GM21786 (cell line): ENCODE measurements at regions not wholly inside any gene's neighbourhood (a gene's known extent, or its start where the extent isn't known, plus 50 kb on each side); places are given as distances from the start of the nearest gene placed in this dataset.

Experiments used
- ATAC-seq: cut with Tn5 transposase; IDR thresholded peaks from one replicate; pipeline ENCODE4 v1.9.1; 2021; ENCODE audit not compliant: unreplicated experiment

DNA sequence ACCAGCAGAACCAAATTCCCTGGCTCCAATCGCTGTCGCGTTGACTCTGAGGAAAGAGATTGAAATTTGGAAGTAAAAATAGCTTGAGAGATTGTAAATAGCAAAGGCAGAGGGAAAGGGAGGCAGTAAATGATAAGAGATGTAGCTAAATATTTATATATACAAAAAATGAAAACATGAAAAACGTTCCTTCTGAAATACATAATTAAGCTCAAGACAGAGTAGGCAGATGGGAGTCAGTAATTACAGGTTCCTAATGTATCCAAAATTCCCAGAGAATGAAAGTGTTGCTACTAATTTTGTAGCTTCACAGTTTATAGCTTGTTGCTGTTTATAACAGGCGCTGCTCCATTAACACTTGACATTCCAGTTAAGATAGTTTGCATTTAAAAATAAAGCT, 648.7 kb downstream of the KCNA4 start:
- no peak for ATAC-seq

DNA sequence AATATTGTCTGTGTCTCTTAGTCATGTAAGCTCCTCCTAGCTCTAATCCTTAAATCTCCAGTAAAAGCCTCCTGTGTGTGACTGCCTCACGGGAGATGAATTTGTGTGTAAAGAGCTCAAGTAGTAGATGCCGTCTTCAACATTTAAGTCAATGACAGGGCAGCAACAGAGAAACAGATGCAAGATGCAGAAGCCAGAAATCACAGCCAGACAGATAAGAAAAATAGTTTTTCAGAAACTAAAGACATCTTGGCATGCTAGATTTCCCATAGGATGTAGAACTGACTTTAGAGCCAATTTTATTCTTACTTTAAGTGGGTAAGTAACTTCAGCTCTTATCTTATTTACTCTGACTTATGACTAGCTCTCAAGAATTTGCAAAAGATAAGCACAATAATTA, 652.8 kb downstream of the KCNA4 start:
- ATAC-seq = no peak

DNA sequence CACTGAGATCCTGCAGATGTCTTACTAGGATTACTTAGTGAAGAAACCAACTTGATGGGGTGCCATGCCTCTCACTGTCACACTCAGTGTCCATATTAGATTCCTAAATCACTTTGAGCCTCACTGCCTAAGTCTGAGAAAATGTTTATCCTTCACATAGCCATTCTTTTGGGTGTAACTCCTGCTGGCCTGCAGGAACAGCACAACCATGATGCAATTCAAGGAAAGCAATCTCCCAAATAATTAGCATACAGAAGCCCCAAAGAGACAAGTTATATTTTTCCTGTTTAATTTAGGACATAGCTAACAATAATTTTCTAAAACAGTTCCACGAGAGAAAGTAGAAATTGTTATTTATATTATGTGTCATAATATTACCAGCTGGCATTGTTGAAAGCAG, 655.5 kb downstream of the KCNA4 start:
- no peak for ATAC-seq

DNA sequence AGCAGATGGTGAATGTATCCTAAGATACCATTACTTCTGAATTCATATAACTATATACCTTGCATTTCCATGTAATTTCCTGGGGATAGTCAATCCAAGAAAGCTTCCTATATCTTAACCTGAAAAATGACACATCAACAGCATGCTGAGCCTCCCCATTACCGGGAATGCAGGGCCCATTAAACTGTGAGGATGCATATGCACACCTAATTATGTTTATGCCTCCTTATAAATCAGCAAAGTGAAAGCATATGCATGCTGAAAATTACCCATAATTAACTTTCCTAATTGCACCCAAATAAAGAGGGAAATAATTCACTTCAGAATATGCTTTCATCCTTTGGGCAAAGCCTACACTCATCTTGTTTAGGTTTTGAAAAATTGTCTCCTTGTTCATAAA, 663.0 kb downstream of the KCNA4 start:
- ATAC-seq = no peak

DNA sequence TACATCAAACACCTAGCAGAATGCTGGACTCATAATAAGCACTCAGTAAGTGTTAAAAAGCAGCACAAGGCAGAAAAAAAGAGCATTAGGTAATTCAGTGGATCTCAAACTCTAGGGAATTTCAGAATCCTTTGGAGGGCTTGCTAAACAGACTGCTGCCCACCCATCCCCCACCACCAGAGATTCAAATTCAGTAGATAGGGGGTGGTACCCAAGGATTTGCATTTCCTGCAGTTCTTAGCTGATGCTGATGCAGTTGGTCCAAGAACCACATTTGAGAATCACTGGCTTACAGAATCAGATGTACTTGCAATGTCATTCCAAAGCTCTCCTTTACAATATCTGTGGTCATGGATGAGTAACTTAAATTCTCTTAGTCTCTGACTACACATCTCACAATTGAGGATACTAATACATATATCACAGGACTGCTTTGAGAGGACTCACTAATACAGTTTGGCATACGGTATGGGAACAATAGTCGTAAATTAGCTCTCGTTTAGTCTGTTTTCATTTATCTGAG, 664.5 kb downstream of the KCNA4 start:
- no peak for ATAC-seq

DNA sequence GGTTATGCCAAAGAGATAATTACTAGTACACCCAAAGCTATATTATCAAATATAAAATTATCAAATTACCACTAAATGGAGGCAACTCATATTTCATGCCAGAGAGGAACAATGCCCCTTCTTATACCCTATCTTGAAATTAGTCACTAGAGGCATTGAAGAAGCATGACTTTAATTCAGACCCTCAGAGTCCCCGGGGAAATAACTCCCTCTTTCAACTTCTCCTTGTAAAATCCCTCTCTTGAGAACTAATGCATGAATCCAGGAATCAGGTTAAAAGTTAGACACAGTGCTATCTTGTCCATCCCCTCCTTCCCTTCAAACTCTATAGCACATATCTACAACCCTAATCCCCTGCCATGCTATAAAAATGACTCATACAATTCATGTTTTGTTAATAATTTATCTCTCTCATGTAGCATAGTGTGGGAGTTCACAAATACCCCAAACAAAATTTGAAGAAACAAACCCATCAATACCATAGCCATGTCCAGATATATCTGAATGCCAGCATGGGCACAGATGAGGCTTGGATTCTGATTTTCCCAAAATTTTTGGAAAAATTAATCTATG, 665.4 kb downstream of the KCNA4 start:
- no peak for ATAC-seq

DNA sequence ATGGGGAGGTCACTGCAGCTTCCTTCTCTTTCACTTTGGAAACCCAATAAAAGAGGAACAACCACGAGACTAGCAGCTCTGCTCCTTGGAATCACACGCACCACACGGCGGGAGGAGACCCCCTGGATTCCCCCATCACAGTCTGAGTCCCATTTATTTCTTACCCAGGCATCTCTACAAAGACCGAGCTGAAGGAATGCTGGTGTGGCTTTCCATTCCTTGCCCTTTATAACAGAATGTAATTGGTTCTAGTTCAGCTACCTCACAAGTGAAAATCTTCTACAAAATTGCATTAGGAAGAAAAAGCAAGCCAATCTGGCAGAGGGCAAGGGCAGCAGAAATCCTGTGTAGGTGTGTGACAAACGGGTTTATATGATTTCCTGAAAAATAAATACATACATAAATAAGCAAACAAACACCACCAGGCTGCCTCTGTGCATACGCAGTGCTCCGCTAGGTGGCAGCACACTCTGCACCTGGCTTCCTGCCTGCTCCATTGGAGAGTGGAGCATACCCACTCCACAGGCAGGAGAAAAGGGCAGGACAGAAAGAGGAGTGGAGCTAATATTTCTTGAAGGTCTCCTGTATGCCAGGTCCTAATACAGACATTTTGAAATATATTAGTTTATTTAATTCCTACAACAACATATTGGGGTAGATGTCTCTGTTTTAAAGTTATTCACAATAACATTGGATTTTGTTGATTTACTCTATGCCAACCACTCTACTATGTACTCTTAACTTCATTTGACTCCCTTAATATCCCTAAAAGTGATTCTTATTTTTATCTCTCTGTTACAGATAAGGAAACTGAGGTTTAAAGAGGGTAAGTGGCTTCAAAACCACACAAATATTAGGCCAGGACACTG, 673.1 kb downstream of the KCNA4 start:
- peak; percentile 94 for ATAC-seq

DNA sequence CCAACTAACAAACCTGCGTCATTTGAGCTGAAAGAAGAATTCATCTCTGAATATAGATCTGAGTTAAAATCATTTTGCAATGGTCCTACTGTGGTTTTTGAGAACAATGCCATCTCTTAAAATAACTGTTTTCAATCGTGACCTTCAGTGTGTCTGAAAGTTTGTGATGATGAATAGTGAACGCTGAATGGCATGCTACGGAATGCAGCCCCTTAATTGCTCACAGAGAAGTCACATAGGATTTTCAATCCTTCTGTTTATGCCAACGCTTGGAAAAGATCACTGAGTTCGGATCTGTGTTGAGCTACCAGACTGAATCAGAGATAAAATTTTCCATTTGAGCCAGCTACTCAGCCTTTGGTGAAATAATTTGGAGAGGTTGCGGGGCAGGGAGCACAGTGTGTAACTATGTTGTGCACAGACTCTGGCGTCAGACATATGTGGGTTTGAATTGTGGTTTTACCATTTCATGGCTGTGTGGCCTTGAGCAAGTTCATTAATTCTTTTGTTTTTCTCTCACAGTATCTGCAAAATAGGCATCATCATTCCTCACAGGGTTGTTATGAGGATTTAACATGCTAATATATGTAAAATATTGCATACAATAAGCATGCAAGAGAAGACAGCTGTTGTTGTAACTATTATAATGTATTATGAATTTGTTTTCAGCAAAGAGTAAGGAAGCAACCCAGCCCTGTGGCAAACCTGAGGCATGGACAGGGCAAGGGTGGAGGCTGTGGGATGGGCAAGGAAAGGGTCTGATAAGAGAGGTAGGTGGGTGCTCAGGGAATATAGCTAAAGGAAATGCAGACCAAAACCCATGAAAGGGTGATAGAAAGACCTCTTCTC, 679.9 kb downstream of the KCNA4 start:
- no peak for ATAC-seq

DNA sequence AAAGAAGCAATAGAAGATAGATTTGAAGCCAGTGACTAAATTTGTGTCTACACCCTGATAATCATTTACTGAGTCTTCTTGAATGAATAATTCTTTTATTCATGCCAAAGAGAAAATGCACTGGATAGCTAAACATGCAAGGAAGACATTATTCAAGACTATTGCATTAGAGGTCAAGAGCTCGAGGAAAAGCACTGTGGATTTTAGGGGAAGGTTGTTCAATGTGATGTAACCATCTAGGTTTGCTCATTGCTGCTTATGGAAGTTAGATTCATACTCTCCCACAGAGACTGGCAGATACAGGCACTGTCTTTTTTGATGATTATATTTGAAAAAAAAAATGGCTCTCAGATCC, 682.1 kb downstream of the KCNA4 start:
- no peak for ATAC-seq

DNA sequence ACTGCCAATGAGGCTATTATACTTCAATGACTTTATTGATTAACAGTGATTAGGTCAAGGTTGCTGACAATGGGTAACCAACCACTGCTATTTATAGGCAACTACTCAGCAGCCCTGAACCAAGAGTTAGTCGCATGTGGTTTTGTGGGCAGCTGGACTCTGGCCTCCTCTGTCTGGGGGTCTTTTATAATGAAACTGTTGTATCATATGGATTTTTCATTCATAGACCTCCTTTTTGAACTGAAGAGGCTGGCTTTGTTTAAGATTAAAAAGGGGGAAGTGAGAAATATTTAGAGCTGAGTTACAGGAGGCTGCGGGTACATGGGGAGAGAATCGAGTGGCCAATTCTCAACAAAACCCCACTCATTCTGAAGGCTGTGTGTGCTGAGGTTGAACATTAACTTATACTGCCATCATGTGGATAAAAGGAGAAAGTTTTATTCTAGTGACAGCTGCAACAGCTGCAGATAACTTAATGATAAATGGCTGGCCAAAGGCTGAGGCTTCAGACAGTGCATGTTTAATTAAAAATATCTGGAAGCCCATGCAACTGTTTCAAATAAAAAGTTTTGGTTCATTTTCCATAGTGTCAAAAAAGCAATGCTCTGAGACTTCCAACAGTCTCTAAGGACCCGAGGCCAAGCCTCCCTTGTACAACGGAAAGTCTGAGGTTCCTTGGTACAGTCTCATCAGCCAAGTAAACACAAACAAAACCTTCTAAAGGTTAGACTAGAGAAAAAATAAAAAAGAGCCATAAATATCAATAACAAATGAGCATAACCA, 682.6 kb downstream of the KCNA4 start:
- ATAC-seq = peak; percentile 93

DNA sequence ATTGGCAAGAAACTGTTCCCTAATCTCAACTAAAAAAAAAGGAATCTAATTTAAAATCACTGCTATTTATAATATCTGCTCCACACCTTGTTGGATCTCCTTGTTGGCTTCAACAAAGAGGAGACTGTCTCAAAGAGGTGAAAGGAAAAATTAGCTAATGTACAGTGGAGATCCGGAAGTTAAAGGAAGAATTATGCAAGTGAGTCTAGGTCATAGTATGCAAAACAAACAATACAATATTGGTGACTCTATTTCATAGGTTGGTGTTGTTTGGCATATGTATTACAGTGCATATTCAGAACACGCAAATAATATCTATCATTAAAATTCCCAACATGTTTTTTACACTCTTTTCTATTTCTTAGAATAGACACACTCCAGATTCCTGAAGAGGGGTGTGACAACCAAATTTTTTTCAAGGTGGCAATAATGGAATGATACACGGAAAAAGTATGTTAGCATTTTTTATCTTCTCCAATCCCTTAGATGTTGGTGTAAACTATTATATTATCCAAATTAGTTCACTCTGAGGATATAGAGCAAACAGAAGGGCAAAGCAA, 685.3 kb downstream of the KCNA4 start:
- ATAC-seq = no peak

DNA sequence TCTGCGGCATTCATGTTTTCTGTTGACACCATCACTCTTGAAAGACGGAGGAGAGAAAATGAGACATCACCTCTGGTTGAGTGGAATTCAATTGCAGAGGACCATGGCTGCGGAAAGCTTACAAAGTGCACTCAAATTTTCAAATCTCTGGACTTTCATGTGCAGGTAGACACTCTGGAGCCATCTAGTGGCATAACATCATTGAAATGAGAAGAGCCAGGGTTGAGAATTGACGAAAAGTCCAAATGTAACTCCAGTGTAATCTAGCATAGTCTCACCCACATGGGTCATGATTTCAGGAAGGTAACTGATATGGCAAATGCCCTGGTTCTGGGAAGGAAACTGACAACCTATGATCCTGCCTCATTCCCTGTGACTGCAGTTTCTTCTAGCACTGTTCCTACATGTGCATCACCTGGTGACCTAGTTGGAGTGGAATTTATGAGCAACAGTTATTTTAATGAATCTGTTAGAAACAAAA, 687.8 kb downstream of the KCNA4 start:
- ATAC-seq = no peak

DNA sequence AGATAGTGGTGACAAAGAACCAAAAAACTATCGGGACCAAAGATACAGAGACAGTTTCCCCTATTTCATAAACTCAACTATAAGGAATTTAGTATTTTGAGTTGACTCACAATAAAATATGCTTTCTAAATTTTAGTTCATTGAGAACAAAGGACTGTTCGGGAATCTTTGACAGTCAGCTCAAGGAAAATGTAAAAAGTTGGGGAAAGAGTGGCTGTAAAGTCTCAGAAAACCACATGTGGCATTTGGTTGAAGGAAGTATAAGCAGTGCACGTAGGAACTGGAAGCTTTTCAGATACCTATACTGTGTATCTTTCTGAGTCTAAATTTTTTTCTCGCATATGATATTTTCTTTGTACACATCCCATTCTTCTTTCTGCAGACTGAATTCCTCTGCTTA, 688.9 kb downstream of the KCNA4 start:
- no peak for ATAC-seq

DNA sequence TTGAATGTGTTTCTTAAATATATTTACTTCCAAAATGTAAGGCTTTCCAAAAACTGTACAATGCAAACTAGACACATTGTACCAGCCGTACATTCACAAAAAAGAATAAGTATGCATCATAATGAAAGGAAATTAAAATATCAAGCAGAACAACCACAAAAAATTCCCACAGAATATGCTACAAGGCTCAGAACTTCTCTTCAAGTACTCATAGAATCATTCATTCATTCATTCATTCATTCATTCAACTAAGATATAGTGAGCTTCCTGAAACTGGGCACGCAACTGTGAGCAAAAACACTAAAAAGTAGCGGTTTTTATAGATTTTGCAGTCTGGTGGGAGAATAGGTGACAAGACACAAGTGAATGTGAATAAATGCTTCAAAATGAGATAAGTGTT, 690.1 kb downstream of the KCNA4 start:
- no peak for ATAC-seq

DNA sequence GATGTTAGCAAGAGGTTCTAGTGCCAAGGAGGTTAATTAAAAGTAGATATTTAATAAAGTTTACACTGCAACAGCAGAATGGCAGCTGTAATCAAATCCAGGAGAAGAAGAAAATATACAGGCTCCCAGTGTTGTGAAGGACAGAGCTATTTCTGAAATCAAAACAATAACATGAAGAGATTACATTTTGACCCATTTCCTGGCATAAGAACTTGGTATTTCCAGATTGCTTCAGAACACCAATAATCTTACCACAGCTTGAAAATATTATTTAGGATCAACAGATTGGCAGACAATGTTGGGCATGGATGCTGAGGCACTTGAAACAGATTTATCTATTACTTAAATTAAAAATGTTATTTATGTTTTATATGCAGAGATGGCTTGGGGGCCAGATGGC, 692.5 kb downstream of the KCNA4 start:
- no peak for ATAC-seq

DNA sequence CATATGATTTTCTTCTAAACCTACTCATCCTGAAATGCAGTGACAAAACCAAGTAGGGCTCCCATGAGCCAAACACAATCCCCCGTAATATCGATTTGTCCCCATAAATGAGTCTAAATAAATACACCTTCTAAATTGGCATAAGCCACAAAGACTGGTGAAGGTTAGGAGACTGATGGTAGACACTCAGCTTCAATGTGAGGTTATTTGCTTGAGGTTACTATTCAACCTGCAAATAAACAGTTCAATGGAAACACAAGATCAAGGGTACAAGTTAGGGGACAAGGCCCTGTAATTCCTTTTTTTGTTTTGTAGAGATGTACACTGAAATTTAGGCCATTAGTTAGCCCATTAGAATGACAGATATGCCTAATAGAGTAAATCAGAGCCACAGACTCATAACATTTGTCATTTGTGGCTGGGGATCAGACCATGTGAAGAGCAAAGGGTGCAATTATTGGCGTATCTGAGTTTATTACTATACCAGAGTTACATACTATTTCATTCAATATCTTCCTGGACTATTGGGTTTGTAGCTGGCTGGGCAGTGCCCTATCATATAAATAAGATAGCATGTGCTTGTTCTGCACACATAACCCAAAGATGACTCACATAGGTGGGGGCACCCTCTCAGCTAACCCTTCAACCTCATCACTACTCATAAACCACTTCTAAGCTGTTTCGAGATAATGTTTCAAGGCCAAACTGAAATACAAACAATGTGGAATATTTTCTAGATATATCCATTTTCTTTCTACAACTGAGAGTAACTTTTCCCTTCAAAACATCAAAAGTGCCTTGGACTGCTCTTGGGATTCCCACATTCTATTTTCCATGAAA, 695.3 kb downstream of the KCNA4 start:
- ATAC-seq = no peak

DNA sequence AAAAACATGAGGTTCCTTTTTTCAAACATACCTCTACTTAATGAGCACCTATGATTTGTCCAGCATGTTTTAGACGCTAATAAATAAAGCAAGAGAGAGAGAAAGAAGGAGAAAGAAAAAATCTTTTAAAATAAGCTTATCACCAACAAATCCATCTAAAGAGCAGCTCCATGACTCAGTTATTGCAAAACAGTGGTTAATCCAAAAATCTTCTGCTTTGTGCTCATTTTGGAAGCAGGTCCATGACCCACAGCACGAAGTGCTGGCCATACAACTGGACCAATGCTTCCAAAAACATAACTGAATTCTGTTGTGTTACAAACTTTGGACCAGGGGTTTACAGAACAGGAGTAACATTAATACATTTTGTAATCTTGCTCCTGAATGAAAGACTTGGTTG, 696.6 kb downstream of the KCNA4 start:
- no peak for ATAC-seq

DNA sequence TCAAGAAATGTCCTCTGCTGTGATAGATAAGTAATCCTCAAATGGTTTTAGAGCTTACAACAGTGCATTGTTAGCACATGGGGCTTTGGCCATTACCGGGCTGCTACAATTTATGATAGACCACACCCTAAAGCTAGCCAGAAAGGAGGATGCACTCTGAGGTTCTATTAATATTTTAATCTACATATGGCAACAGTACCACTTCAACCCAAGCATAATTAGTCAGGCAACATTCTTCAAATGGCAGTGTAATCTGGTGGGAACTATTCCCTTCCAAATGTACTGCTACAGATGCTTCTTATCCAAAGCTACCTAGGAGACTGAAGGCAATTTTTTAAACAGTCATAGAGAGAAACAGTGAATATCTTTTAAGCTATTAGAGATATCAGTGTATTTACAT, 697.6 kb downstream of the KCNA4 start:
- ATAC-seq = no peak

DNA sequence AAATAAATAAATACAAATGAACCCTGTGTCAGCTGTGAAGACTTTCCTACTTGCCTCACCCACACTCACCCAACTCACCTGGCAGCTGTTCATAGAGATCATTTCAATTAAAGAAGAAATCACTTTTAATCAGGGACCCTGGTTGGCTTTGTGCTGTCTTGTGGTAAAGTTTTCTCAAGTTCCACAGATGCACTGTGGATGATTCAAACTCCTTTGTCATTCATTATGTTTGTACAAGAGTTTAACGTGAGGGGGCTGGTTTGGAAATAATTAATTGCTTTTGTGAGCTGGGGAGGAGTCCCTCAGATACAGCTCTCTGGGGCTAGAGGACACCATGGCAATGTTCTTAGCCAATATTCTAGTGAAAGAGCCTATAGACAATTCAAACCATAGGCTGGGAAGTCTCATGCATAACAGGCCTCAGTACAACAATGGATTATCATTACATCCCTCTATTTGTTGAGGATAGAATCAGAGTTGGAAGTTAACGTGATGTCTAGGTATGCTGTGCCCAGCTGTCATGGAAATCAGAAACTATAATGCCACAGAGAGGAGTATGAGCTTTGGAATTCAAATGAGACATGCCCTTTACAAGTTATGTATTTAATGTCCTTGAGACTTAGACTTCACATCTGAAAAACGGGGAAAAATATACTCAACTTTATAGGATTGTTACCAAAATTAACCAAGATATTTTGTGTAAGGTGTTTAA, 698.5 kb downstream of the KCNA4 start:
- ATAC-seq = no peak
